ENCODE measurements at regions not wholly inside any gene's neighbourhood (a gene's known extent, or its start where the extent isn't known, plus 50 kb on each side); places are given as distances from the start of the nearest gene placed in this dataset.
A peak's percentile ranks its signal among the peaks of the same experiment; 100 is the strongest.

- DNase-seq (ENCODE audit: low read depth in 1 of 2, low spot score in 2 of 2) = no peak
- Histone ChIP-seq H3K9ac (replicated peaks in 1 of 4; ENCODE audit: extremely low read depth in 1 of 4, low read depth in 3 of 4, low read length in 3 of 4) (no peak overlapping the region; a peak in 1 of 7 replicates), H3K4me1 (replicated peaks in 1 of 4; ENCODE audit: control insufficient read depth in 3 of 4, insufficient read depth in 4 of 4, low read length in 3 of 4) (peaks cover 0 to 21% (median 10%) of the 10 kb centered on the region in 4 experiments; a peak in 5 of 7 replicates), H3K23me2 (ENCODE audit: low read depth, low read length) (no peaks in the 10 kb centered on the region), H3K79me2 (ENCODE audit: control insufficient read depth in 1 of 2, insufficient read depth in 2 of 2, low read length in 2 of 2) (no peaks in the 10 kb centered on the region), H2BK5ac (ENCODE audit: low read depth, low read length) (peak overlapping the region; percentile 95; the same call in 1 of the 2 replicates), H3K4me3 (ENCODE audit: extremely low read depth in 1 of 4, insufficient read depth in 2 of 4, low read depth in 3 of 4, low read length in 4 of 4) (no peak overlapping the region), H3K23ac (ENCODE audit: insufficient read length) (no peak overlapping the region), H3K4ac (replicated peaks; ENCODE audit: insufficient read length, low read depth, low read length) (no peak overlapping the region), H3K27ac (ENCODE audit: low read depth, low read length) (no peak overlapping the region), H2AFZ (ENCODE audit: low read length) (no peak overlapping the region), H4K20me1 (replicated peaks in 1 of 2; ENCODE audit: control insufficient read depth in 1 of 2, insufficient read depth in 2 of 2, low read length in 2 of 2) (peaks cover 0 to 2% of the 10 kb centered on the region in 2 experiments), H2BK20ac (ENCODE audit: low read length) (peak overlapping the region; percentile 99; the same call in 1 of the 2 replicates), H3K4me2 (ENCODE audit: insufficient read depth in 1 of 2, low read depth in 2 of 2, low read length in 2 of 2) (no peak overlapping the region), H4K8ac (ENCODE audit: extremely low read depth, insufficient read depth, low read length) (no peak overlapping the region; the same call in 1 of the 2 replicates), H4K5ac (ENCODE audit: insufficient read length, low read depth, low read length) (peak overlapping the region; percentile 57), H2BK12ac (ENCODE audit: low read depth, low read length) (peak overlapping the region; percentile 100; the same call in 1 of the 2 replicates), H3K9me3 (ENCODE audit: insufficient read depth in 2 of 2, low read depth in 1 of 2, low read length in 1 of 2) (no peaks in the 10 kb centered on the region; a peak in 1 of 4 replicates), H2AK5ac (ENCODE audit: low read depth, low read length) (peak overlapping the region; percentile 99; the same call in 1 of the 2 replicates), H3K79me1 (ENCODE audit: low read depth, low read length) (no peaks in the 10 kb centered on the region), H4K91ac (replicated peaks; ENCODE audit: insufficient read length, low read length) (peak overlapping the region; percentile 99), H3K18ac (ENCODE audit: extremely low read depth, low read length) (peak overlapping the region; percentile 83), H3K56ac (replicated peaks; ENCODE audit: insufficient read length, low read depth, low read length) (no peak overlapping the region), H3K27me3 (replicated peaks in 1 of 4; ENCODE audit: control insufficient read depth in 3 of 4, extremely low read depth in 1 of 4, insufficient read depth in 3 of 4, low read length in 3 of 4) (no peaks in the 10 kb centered on the region), H3K14ac (ENCODE audit: insufficient read length) (no peak overlapping the region), H3K36me3 (ENCODE audit: control insufficient read depth in 2 of 4, insufficient read depth in 4 of 4, low read length in 3 of 4) (no peaks in the 10 kb centered on the region), H2BK15ac (ENCODE audit: low read length) (peak overlapping the region; percentile 100), H2BK120ac (replicated peaks; ENCODE audit: low read depth, low read length) (peak overlapping the region; percentile 79)
- ChIA-PET CTCF (ENCODE audit: partially characterized antibody) (interaction anchor here (0.9 to 1.1 kb wide), 3 partner anchors 10 to 112 kb away, joined by 3 to 6 read pairs (median 3); no protein-coding TSS in a partner anchor), POLR2A (ENCODE audit: partially characterized antibody) (interaction anchor here (1.0 to 1.3 kb wide), 2 partner anchors 12 to 23 kb away, joined by 3 to 7 read pairs; no protein-coding TSS in a partner anchor)
- FAIRE-seq = no peak
- 84% methylated on average over 26 of the region's 29 CpGs; no CpG with 5 or more reads in 1 of the 2 experiments for WGBS, 2 experiments (ENCODE audit: extremely low coverage in 1 of 2, insufficient coverage in 1 of 2, insufficient read length in 1 of 2, insufficient replicate concordance in 2 of 2, low coverage in 1 of 2, low lambda C conversion rate in 2 of 2, missing lambda C conversion rate in 1 of 2)
- TF ChIP-seq POLR2AphosphoS5 (IDR thresholded peaks at IDR 0.05; ENCODE audit: low read depth, low read length) (no peak), YY1 (IDR thresholded peaks at IDR 0.05; ENCODE audit: low read depth, low read length) (no peak), CBX8 (IDR thresholded peaks at IDR 0.05; ENCODE audit: borderline replicate concordance, low read depth, low read length) (no peak), SUZ12 (IDR thresholded peaks at IDR 0.05; ENCODE audit: low read length) (no peak), GTF2F1 (IDR thresholded peaks at IDR 0.05; ENCODE audit: borderline replicate concordance, low read depth, low read length) (no peak), SIRT6 (IDR thresholded peaks at IDR 0.05; ENCODE audit: low read length) (no peak), TAF1 (IDR thresholded peaks at IDR 0.05; ENCODE audit: low read depth, low read length) (no peak), CBX5 (IDR thresholded peaks at IDR 0.05; ENCODE audit: low read depth, low read length) (no peak), CTCF (IDR thresholded peaks at IDR 0.05; ENCODE audit: control extremely low read depth in 1 of 3, insufficient read depth in 1 of 3, low read depth in 1 of 3, low read length in 3 of 3) (no peak), SP4 (IDR thresholded peaks at IDR 0.05; ENCODE audit: low read length) (no peak)
These were observed 54.2 kb upstream of the NOTCH1 start for GRCh38 chr9:136599811-136600660.
